ENCODE measurements at regions not wholly inside any gene's neighbourhood (a gene's known extent, or its start where the extent isn't known, plus 50 kb on each side); places are given as distances from the start of the nearest gene placed in this dataset.
"Not testable (repeated sequence)": the region's sequence is repeated elsewhere in the genome, so short reads cannot be mapped to it uniquely, and the experiment has no call there.

- TF ChIP-seq E2F4 (IDR thresholded peaks at IDR 0.05; ENCODE audit: low read depth, low read length) (no peak), NR2F1 (conservative IDR thresholded peaks at IDR 0.05) (no peak), FOS (IDR thresholded peaks at IDR 0.05; ENCODE audit: borderline replicate concordance, extremely low read depth, insufficient read length) (no peak), EZH2 (IDR thresholded peaks at IDR 0.05; ENCODE audit: borderline replicate concordance, control insufficient read depth, low read depth, low read length) (no peak), ZBTB33 (IDR thresholded peaks at IDR 0.05) (no peak)
These were observed 1541.1 kb downstream of the FAM181B start (continued) for GRCh38 chr11:81192516-81192915.

- ChIA-PET POLR2A (no interaction called here), CTCF (no interaction called here), RAD21 (ENCODE audit: unreplicated experiment) (no interaction called here), SMC1A (ENCODE audit: uncharacterized antibody, unreplicated experiment) (no interaction called here)
- H3K4me2 ChIP-seq (ENCODE audit: control insufficient read depth, insufficient read depth) = no peak overlapping the region
- no peak for DNase-seq (ENCODE audit: low read depth, low spot score)
- intact Hi-C loops (cut with micrococcal nuclease; ENCODE audit: unreplicated experiment) = no loop called here
- no peak overlapping the region for H3K4me3 ChIP-seq
- no peak overlapping the region for H3K27ac ChIP-seq (ENCODE audit: control insufficient read depth, insufficient read depth)
- no peaks in the 10 kb centered on the region for H3K79me2 ChIP-seq (ENCODE audit: control insufficient read depth, insufficient read depth, low read length)
- no TSS peak for BruUV-seq (replicated peaks)
- in situ Hi-C loops (cut with MboI) = no loop called here
- no peak overlapping the region for H2AFZ ChIP-seq (ENCODE audit: control insufficient read depth, low read depth, low read length)
- H3K4me1 ChIP-seq (ENCODE audit: control insufficient read depth, insufficient read depth, low read length) = no peaks in the 10 kb centered on the region
- H3K9ac ChIP-seq (ENCODE audit: control insufficient read depth, insufficient read depth, low read length) = no peak overlapping the region
- H4K20me1 ChIP-seq (ENCODE audit: control insufficient read depth, insufficient read depth) = no peaks in the 10 kb centered on the region
- no peaks in the 10 kb centered on the region for H3K36me3 ChIP-seq (ENCODE audit: control insufficient read depth in 2 of 2, insufficient read depth in 2 of 2, low read length in 1 of 2)
- no peaks in the 10 kb centered on the region for H3K27me3 ChIP-seq (replicated peaks in 1 of 2; ENCODE audit: control insufficient read depth in 2 of 2, insufficient read depth in 2 of 2, low read length in 1 of 2)
- FAIRE-seq = no peak
- TF ChIP-seq TCF12 (IDR thresholded peaks at IDR 0.05; ENCODE audit: low read depth, low read length) = no peak
- no peak for TF ChIP-seq BHLHE40 (IDR thresholded peaks at IDR 0.05; ENCODE audit: borderline replicate concordance in 1 of 2, low read depth in 2 of 2, low read length in 1 of 2)
- no peak for TF ChIP-seq PAX5 (IDR thresholded peaks at IDR 0.05; ENCODE audit: borderline replicate concordance, low read depth, low read length)
- H3K9me3 ChIP-seq (replicated peaks; ENCODE audit: control insufficient read depth, insufficient read depth, low read length) = no peaks in the 10 kb centered on the region
- ATAC-seq = no peak
These were observed 1543.1 kb downstream of the FAM181B start for GRCh38 chr11:81190546-81190945.

- intact Hi-C loops (cut with micrococcal nuclease; ENCODE audit: unreplicated experiment); H2AFZ ChIP-seq (ENCODE audit: control insufficient read depth, low read depth, low read length); DNase-seq (ENCODE audit: low read depth, low spot score); H3K9ac ChIP-seq (ENCODE audit: control insufficient read depth, insufficient read depth, low read length); CTCF ChIA-PET; SMC1A ChIA-PET (ENCODE audit: uncharacterized antibody, unreplicated experiment); H3K4me1 ChIP-seq (ENCODE audit: control insufficient read depth, insufficient read depth, low read length); H3K4me2 ChIP-seq (ENCODE audit: control insufficient read depth, insufficient read depth); H3K4me3 ChIP-seq; FAIRE-seq; H3K27ac ChIP-seq (ENCODE audit: control insufficient read depth, insufficient read depth); H3K79me2 ChIP-seq (ENCODE audit: control insufficient read depth, insufficient read depth, low read length); H3K36me3 ChIP-seq (ENCODE audit: control insufficient read depth in 2 of 2, insufficient read depth in 2 of 2, low read length in 1 of 2); H3K9me3 ChIP-seq (replicated peaks; ENCODE audit: control insufficient read depth, insufficient read depth, low read length); in situ Hi-C loops (cut with MboI); RAD21 ChIA-PET (ENCODE audit: unreplicated experiment); H3K27me3 ChIP-seq (replicated peaks in 1 of 2; ENCODE audit: control insufficient read depth in 2 of 2, insufficient read depth in 2 of 2, low read length in 1 of 2); ATAC-seq; POLR2A ChIA-PET; H4K20me1 ChIP-seq (ENCODE audit: control insufficient read depth, insufficient read depth); BruUV-seq (replicated peaks): not testable (repeated sequence)
- WGBS (ENCODE audit: insufficient coverage, insufficient replicate concordance, low lambda C conversion rate, missing lambda C conversion rate) = 39% methylated on average over 7 of the region's 7 CpGs
These were observed 1546.6 kb downstream of the FAM181B start for GRCh38 chr11:81187033-81187432.
